Naive B cell (primary cell): ENCODE measurements at regions not wholly inside any gene's neighbourhood (a gene's known extent, or its start where the extent isn't known, plus 50 kb on each side); places are given as distances from the start of the nearest gene placed in this dataset.

Source experiments
- ATAC-seq, 2 donors: fragments of 150-1000 bp; cut with Tn5 transposase; 2 replicates each; pipeline ENCODE4 v1.10.0; 2021; ENCODE audit warnings: low read depth in 2 of 2, mild to moderate bottlenecking in 2 of 2, moderate library complexity in 2 of 2
- DNase-seq: peaks from one replicate; pipeline ENCODE4 v3.0.0; 2022
- H3K27ac Mint-ChIP-seq, 6 donors: one replicate each; pipeline ENCODE4 v1.8.0; 2020 to 2022; ENCODE audit warnings: mild to moderate bottlenecking in 6 of 6, mixed read lengths in 6 of 6, moderate library complexity in 5 of 6, inconsistent platforms in 2 of 6
- H3K27me3 Mint-ChIP-seq, 3 donors: one replicate each; pipeline ENCODE4 v1.8.0; 2021 to 2022; ENCODE audit warnings: mixed read lengths in 3 of 3, mild to moderate bottlenecking in 1 of 3
- H3K36me3 Mint-ChIP-seq, 2 donors: one replicate each; pipeline ENCODE4 v1.8.0; 2020 to 2022; ENCODE audit warnings: mixed read lengths in 2 of 2, inconsistent platforms in 1 of 2, mild to moderate bottlenecking in 1 of 2
- H3K4me1 Mint-ChIP-seq, 3 donors: one replicate each; pipeline ENCODE4 v1.8.0; 2020 to 2022; ENCODE audit warnings: mixed read lengths in 3 of 3, inconsistent platforms in 1 of 3, mild to moderate bottlenecking in 1 of 3, moderate library complexity in 1 of 3
- H3K4me3 Mint-ChIP-seq, 8 donors: one replicate each; pipeline ENCODE4 v1.8.0; 2020 to 2022; ENCODE audit warnings: mild to moderate bottlenecking in 8 of 8, mixed read lengths in 8 of 8, moderate library complexity in 8 of 8, inconsistent platforms in 2 of 8
- H3K9me3 Mint-ChIP-seq, 7 donors: one replicate each; pipeline ENCODE4 v1.8.0; 2020 to 2022; ENCODE audit warnings: mixed read lengths in 7 of 7, mild to moderate bottlenecking in 5 of 7, inconsistent platforms in 2 of 7, moderate library complexity in 1 of 7

DNA sequence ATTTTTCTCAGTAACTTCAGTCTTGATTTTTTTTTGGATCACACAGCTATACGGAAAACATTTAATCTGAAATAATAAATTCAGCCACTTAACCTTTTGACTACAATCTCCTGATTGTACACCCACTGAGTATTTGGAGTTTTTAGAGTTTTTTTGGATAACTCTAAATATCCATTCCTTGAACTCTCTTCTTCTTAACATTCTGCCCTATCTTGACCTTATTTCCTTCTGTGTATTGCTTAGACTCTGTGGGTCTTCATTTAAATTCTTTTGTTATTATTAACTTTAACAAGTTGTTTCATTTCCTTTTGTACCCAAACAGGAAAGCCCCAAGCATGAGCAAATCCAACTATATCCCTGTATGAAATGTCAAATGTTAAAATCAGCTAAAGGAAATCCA is 170.2 kb upstream of the PTCHD4 start:
- DNase-seq (no peak), ATAC-seq (no peak)
- Mint-ChIP-seq H3K27ac (no peak overlapping the region), H3K9me3 (peaks cover 0 to 10% (median 4%) of the 10 kb centered on the region in 7 donors), H3K4me3 (no peak overlapping the region), H3K36me3 (no peaks in the 10 kb centered on the region), H3K27me3 (no peaks in the 10 kb centered on the region), H3K4me1 (no peaks in the 10 kb centered on the region)

DNA sequence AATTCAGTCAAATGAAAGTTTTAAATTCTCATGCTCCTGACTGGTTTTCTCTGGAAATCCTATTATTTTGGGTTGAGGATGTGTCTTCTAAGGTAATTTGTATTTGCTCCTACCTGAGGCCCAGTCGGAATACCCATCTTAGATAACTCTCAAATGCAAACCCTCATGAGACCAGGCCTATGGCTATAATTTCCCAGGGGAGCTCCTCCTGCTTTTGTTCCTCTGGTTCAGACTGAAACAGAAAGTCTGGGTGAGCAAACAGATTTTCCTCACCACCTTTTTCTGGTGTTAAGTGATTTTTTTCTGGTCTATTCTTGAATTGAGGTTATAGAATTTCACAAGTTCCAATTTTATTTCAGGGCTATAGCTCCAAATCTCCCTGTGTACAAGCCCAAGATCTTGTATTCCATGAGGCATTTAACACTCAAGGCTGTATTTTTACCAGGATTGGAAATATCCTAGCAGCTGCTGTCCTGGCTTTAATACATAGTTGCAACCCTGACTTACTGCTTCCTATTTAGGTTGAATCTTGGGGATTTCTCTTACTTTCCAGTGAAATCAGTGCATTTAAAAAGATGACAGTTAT is 169.1 kb upstream of the PTCHD4 start:
- DNase-seq, result no peak
- Mint-ChIP-seq H3K27ac (no peak overlapping the region), H3K4me3 (no peak overlapping the region), H3K36me3 (no peaks in the 10 kb centered on the region), H3K4me1 (no peaks in the 10 kb centered on the region), H3K9me3 (peaks cover 0 to 8% (median 2%) of the 10 kb centered on the region in 7 donors), H3K27me3 (no peaks in the 10 kb centered on the region)
- ATAC-seq, result no peak

DNA sequence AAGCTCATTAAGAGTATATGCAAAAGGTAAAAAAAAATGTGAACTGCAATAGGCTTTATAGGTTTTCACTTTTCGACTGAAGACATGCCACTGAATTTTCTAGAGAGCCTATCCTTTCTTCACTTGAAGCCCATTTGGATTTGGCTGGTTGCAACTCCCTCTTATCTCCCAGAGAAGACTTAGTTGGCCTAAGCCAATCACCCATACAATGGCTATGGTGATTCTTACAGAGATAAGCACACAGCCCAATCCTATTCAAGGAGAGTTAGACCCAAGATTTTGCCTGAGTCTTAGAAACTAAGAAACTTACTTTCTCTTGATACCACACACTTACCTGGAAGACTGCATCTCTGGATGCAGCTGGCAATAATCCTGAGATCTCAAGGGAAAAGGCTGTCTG is 167.3 kb upstream of the PTCHD4 start:
- Mint-ChIP-seq H3K27me3 (no peaks in the 10 kb centered on the region), H3K9me3 (peaks cover 0 to 6% (median 0%) of the 10 kb centered on the region in 7 donors), H3K4me3 (no peak overlapping the region), H3K36me3 (no peaks in the 10 kb centered on the region), H3K27ac (no peak overlapping the region), H3K4me1 (no peaks in the 10 kb centered on the region)
- no peak for ATAC-seq
- DNase-seq, result no peak

DNA sequence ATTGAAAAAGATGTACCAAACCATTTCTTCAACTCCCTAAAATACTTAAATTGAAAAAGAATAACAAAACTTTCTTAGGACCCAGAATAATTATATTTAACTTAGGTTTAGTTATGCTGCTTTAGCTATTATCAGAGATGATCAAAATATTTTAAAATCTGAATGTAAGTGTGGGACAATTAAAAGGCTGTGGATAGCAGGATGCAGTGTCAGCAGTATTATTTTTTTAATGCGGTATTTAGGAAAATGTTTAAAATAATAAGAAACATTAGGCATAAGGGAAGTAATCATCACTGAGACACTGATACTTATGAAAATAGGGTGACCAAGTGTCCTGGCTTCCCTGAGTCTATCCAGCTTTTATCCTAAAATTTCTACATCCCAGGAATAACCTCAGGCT is 161.5 kb upstream of the PTCHD4 start:
- no peak for DNase-seq
- no peaks in the 10 kb centered on the region for H3K36me3 Mint-ChIP-seq
- H3K4me1 Mint-ChIP-seq, result no peaks in the 10 kb centered on the region
- H3K4me3 Mint-ChIP-seq, result no peak overlapping the region
- H3K27me3 Mint-ChIP-seq, result no peaks in the 10 kb centered on the region
- no peak overlapping the region for H3K27ac Mint-ChIP-seq
- peaks cover 7 to 26% (median 13%) of the 10 kb centered on the region in 7 donors for H3K9me3 Mint-ChIP-seq
- no peak for ATAC-seq

DNA sequence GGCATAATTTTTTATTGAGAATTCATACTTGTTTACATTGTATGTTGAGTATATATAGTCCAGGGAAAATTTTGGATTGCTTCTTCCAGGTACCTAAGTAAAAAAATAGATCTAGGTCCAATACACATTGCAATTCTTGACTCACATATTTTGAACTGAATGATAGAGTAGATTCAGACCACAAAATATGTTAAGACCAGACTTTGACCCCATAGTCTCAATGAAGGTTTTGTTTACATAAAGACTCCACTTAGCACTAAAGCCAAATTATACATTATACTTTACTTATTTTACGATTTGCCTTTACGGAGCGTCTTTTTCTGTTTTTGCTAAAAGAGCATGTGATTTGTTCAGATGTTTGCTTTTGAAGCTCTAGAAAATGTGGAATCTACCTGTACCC is 144.1 kb upstream of the PTCHD4 start:
- H3K4me1 Mint-ChIP-seq, result no peaks in the 10 kb centered on the region
- no peak overlapping the region for H3K4me3 Mint-ChIP-seq

DNA sequence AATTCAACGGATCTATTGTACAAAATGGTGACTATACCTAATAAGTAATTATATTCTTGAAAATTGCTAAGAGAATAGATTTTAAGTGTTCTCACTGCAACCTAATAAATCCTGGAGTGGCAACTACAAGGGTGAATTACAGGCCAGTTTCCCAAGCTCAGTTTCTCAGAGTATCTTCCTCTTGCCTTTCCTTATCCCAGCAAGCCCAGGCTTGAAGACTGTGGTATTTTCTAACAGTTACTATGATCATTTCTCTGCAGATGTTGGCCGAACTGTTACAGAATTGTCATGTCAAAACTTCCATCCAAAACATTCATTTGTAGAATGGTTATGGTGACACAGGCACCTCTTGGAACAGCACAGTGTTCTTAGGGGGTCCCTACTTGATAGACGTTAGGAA is 138.1 kb upstream of the PTCHD4 start:
- no peak for DNase-seq

More for the DNA sequence above, 144.1 kb upstream of the PTCHD4 start:
- DNase-seq, result no peak
- no peaks in the 10 kb centered on the region for H3K27me3 Mint-ChIP-seq
- no peak for ATAC-seq
- H3K36me3 Mint-ChIP-seq, result no peaks in the 10 kb centered on the region
- peaks cover 0 to 4% (median 0%) of the 10 kb centered on the region in 7 donors for H3K9me3 Mint-ChIP-seq
- H3K27ac Mint-ChIP-seq, result no peak overlapping the region

DNA sequence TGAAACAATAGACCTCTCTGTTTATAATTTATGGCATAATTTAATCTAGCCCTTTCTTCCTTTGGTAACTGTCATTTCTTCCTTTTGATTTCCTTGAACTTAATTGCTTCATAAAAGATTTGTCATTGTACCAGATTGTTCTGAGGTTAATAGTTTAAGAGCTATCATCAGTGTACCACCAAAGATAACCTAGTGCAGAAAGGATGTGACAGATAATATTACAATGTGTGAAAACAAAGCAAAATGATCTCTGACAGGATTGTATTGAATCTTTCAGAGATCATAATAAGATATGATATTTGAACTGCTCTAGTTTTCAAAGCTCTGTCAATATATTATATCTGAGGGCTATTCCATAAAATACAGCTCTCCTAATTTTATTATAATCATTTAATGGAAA is 132.1 kb upstream of the PTCHD4 start:
- Mint-ChIP-seq H3K4me3 (no peak overlapping the region), H3K27ac (no peak overlapping the region), H3K36me3 (no peaks in the 10 kb centered on the region), H3K9me3 (peaks cover 0 to 7% (median 2%) of the 10 kb centered on the region in 7 donors), H3K27me3 (no peaks in the 10 kb centered on the region), H3K4me1 (no peaks in the 10 kb centered on the region)
- no peak for DNase-seq
- ATAC-seq, result no peak

More for the DNA sequence above, 138.1 kb upstream of the PTCHD4 start:
- no peaks in the 10 kb centered on the region for H3K36me3 Mint-ChIP-seq
- H3K9me3 Mint-ChIP-seq, result peaks cover 0 to 4% (median 0%) of the 10 kb centered on the region in 7 donors
- no peaks in the 10 kb centered on the region for H3K4me1 Mint-ChIP-seq
- ATAC-seq, result no peak
- H3K27me3 Mint-ChIP-seq, result no peaks in the 10 kb centered on the region
- no peak overlapping the region for H3K4me3 Mint-ChIP-seq
- no peak overlapping the region for H3K27ac Mint-ChIP-seq

DNA sequence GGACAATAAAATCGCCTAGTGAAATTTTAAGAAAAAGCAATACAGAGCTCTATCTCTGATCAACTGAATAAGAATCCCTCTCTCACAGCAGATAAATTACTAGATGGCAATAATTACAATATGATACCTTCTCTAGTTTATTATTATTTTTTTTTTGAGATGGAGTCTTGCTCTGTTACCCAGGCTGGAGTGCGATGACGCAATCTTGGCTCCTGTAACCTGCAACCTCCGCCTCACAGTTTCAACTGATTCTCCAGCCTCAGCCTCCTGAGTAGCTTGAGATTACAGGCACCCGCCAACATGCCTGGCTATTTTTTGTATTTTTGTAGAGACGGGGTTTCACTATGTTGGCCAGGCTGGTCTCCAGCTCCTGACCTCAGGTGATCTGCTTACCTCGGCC is 129.3 kb upstream of the PTCHD4 start:
- ATAC-seq, result no peak
- Mint-ChIP-seq H3K27me3 (no peaks in the 10 kb centered on the region), H3K27ac (no peak overlapping the region), H3K9me3 (peaks cover 7 to 32% (median 19%) of the 10 kb centered on the region in 7 donors), H3K4me3 (no peak overlapping the region), H3K4me1 (no peaks in the 10 kb centered on the region), H3K36me3 (no peaks in the 10 kb centered on the region)
- no peak for DNase-seq

DNA sequence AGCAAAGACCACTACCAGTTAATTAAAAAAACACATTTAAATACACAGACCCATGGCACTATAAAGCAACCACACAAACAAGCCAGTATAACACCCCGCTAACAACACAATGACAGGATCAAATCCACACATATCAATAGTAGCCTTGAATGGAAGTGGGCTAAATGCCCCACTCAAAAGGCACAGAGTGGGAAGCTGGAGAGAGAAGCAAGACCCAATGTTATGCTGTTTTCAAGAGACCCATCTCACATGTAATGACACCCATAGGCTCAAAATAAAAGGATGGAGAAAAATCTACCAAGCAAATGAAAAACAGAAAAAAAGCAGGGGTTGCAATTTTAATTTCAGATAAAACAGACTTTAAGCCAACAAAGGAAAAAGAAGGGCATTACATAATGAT is 125.4 kb upstream of the PTCHD4 start:
- Mint-ChIP-seq H3K4me3 (no peak overlapping the region), H3K4me1 (no peaks in the 10 kb centered on the region), H3K27me3 (no peaks in the 10 kb centered on the region), H3K9me3 (peaks cover 4 to 34% (median 19%) of the 10 kb centered on the region in 7 donors), H3K27ac (no peak overlapping the region), H3K36me3 (no peaks in the 10 kb centered on the region)
- ATAC-seq (no peak), DNase-seq (no peak)

DNA sequence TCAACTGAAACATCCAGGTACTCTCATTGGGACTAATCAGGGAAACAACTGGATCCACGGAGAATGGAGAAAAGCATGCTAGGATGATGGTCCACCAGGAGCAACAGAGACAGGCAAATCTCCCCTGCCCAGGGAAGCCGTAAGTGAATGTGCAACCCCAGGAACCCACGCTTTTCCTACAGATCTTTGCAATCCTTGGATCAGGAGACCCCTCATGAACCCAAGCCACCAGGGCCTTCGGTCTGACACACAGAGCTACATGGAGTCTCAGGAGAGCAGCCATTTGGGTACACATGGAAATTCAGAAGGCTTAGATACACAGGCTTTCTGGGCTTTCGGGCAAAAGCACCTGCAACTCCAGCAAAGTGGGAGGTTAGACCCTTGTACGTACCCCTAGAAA is 122.1 kb upstream of the PTCHD4 start:
- peaks cover 0 to 34% (median 18%) of the 10 kb centered on the region in 7 donors for H3K9me3 Mint-ChIP-seq
- no peaks in the 10 kb centered on the region for H3K36me3 Mint-ChIP-seq
- ATAC-seq (no peak), DNase-seq (no peak)
- no peaks in the 10 kb centered on the region for H3K4me1 Mint-ChIP-seq
- H3K27me3 Mint-ChIP-seq, result no peaks in the 10 kb centered on the region
- peak overlapping the region in 1 of 8 donors; percentile 33 for H3K4me3 Mint-ChIP-seq
- H3K27ac Mint-ChIP-seq, result no peak overlapping the region

DNA sequence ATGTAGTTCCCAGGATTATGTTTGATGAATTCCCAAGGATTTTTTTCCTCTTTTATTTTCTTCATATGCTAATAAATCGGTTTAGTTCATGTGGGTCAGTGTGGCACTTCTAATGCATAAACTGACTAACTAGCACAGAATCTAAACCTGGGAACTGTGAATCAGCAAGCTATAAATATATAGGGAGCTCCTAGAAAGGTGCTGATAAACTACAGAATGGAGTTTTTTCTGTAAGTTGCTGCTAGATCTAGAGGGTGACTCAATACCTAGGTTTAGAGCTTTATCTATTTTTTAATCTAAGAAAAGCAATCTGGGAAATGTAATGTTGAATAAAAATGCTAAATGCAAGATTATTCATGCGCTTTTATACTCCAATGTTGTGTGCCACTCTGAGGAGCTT is 118.8 kb upstream of the PTCHD4 start:
- peaks cover 0 to 7% (median 0%) of the 10 kb centered on the region in 7 donors for H3K9me3 Mint-ChIP-seq
- no peak overlapping the region for H3K27ac Mint-ChIP-seq

DNA sequence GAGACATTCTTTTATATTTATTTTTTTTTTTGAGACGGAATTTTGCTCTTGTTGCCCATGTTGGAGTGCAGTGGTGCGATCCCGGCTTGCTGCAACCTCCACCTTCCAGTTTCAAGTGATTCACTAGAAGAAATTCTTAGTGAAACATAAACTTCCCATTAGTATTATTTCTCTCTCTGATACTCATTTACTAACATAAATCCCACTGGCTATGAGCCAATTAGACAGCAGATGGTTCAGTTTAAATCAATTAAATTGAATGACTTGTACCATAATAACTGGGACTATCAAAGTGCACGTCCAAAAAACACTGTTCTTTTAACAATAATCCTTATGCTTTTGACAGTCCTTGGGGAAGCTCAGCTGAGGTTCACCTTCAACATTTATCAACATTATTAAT is 111.2 kb upstream of the PTCHD4 start:
- Mint-ChIP-seq H3K36me3 (no peaks in the 10 kb centered on the region), H3K27me3 (peaks cover 0 to 3% (median 0%) of the 10 kb centered on the region in 3 donors), H3K4me1 (no peaks in the 10 kb centered on the region), H3K9me3 (peaks cover 0 to 5% (median 4%) of the 10 kb centered on the region in 7 donors), H3K27ac (no peak overlapping the region), H3K4me3 (no peak overlapping the region)
- ATAC-seq (no peak), DNase-seq (no peak)

More for the DNA sequence above, 118.8 kb upstream of the PTCHD4 start:
- no peaks in the 10 kb centered on the region for H3K27me3 Mint-ChIP-seq
- no peak for DNase-seq
- ATAC-seq, result no peak
- H3K4me1 Mint-ChIP-seq, result no peaks in the 10 kb centered on the region
- no peaks in the 10 kb centered on the region for H3K36me3 Mint-ChIP-seq
- no peak overlapping the region for H3K4me3 Mint-ChIP-seq

DNA sequence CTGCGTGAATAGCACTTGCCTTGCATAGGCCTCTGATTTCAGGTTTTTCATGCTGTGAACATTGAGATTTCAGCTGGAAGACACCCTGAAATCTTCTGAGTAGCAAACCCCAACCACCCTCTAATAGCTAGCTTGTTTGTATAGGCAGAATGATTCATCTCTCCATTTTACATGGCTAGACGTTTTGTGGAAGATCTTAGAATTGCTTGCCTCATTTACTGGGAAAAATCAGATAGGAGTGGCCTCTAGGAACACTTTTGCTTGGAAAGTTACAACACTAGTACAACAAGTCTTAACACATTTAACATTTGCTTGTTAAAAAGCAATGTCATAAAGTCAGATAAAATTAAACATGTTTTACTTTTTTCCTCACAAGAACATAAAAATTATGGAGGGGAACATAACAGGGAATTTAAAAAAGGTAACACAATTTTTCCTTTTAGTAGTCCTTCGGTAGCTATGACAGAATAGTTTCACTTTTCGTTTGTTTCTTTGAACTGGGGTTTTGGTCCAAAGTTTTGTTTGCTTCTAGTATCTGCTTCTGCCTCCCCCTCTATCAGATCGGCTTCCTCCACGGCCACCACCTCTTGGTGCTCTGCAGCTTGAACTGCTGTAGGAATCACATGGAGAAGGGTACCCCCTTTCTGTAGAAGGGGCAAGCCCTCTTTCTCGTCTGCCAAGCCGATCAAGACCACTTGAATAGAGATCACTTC is 102.2 kb upstream of the PTCHD4 start:
- no peaks in the 10 kb centered on the region for H3K36me3 Mint-ChIP-seq
- no peak overlapping the region for H3K4me3 Mint-ChIP-seq
- no peaks in the 10 kb centered on the region for H3K4me1 Mint-ChIP-seq
- ATAC-seq (no peak), DNase-seq (no peak)
- no peak overlapping the region for H3K27ac Mint-ChIP-seq
- H3K9me3 Mint-ChIP-seq, result peaks cover 0 to 7% (median 4%) of the 10 kb centered on the region in 7 donors
- no peaks in the 10 kb centered on the region for H3K27me3 Mint-ChIP-seq

DNA sequence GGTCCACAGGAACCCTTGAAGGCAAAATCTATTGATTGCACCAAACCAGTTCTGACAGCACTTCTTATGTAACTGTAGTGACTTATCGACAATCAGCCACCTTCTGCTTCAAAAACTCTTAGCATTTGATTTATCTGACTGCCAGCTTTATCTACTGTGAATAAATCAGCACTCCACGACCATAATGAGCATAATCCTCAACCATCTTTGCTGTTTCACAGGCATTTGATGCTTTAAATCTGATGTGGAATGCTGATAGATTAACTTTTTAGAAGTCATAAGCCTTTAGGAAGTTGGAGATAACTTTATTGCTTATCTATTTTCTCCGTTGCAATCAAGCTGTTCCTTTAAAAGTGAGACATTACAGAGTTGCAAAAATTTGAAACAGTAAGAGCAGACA is 101.5 kb upstream of the PTCHD4 start:
- Mint-ChIP-seq H3K36me3 (no peaks in the 10 kb centered on the region), H3K4me3 (no peak overlapping the region), H3K27ac (no peak overlapping the region), H3K9me3 (peaks cover 0 to 7% (median 4%) of the 10 kb centered on the region in 7 donors), H3K4me1 (no peaks in the 10 kb centered on the region), H3K27me3 (no peaks in the 10 kb centered on the region)
- no peak for ATAC-seq
- no peak for DNase-seq
